GM12873 (cell line): ENCODE measurements at regions not wholly inside any gene's neighbourhood (a gene's known extent, or its start where the extent isn't known, plus 50 kb on each side); places are given as distances from the start of the nearest gene placed in this dataset.

Experiments used
- CTCF ChIP-seq: IDR thresholded peaks from 2 replicates; pipeline ENCODE4 v1.5.1; 2012; ENCODE audit warnings: low read depth, mild to moderate bottlenecking, moderate library complexity, low read length, control low read depth; ENCODE audit not compliant: insufficient read depth; ENCODE audit errors: missing control alignments

- no peak for TF ChIP-seq CTCF
Observed at GRCh38 chr18:1884623-1885022, 686.7 kb downstream of the METTL4 start.

- no peak for TF ChIP-seq CTCF
Observed at GRCh38 chr18:1891641-1892040, 679.7 kb downstream of the METTL4 start.

- TF ChIP-seq CTCF = no peak
Observed at GRCh38 chr18:1892191-1892590, 679.1 kb downstream of the METTL4 start.

- TF ChIP-seq CTCF = no peak
Observed at GRCh38 chr18:1895456-1896185, 675.7 kb downstream of the METTL4 start.

GRCh38 chr18:1906421-1906820 is 664.9 kb downstream of the METTL4 start:
- TF ChIP-seq CTCF = no peak

GRCh38 chr18:1907470-1908206 is 663.7 kb downstream of the METTL4 start:
- no peak for TF ChIP-seq CTCF

GRCh38 chr18:1914489-1914888 is 656.8 kb downstream of the METTL4 start:
- TF ChIP-seq CTCF = peak; percentile 63
